ENCODE measurements at regions not wholly inside any gene's neighbourhood (a gene's known extent, or its start where the extent isn't known, plus 50 kb on each side); places are given as distances from the start of the nearest gene placed in this dataset.

DNA sequence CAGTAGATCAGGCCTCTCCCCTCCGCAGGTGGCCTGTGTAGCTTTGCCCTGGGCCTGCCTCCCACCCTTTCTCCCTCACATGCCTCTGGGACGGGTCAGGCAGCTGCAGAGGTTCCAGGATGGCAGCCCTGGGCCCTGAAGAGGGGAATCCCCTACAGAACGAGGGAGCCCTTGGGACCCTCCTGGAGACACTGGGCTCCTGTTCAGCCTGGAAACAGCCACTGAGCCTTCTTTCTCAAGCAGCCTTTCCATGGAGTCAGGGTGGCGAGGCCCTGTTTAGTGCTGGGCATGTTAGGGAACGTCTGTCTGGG is 720.9 kb downstream of the BRD1 start:
- TF ChIP-seq RFX5 (IDR thresholded peaks at IDR 0.05; ENCODE audit: low read depth, low read length) (no peak), USF2 (IDR thresholded peaks at IDR 0.05; ENCODE audit: low read depth, low read length) (no peak), RCOR1 (IDR thresholded peaks at IDR 0.05; ENCODE audit: insufficient replicate concordance, low read length) (no peak)
- Histone ChIP-seq H3K9me3 (ENCODE audit: control insufficient read depth, insufficient read depth, low read length) (peaks cover 57% of the 10 kb centered on the region), H3K56ac (ENCODE audit: extremely low read depth, insufficient read depth, low read length) (no peak overlapping the region), H3K4ac (ENCODE audit: low read depth, low read length) (no peak overlapping the region), H3K18ac (ENCODE audit: low read depth, low read length) (no peak overlapping the region), H3K79me1 (ENCODE audit: low read depth in 1 of 2, low read length in 2 of 2) (no peaks in the 10 kb centered on the region), H2BK120ac (ENCODE audit: low read depth, low read length) (no peak overlapping the region), H3K27me3 (ENCODE audit: control insufficient read depth, insufficient read depth, low read length) (no peaks in the 10 kb centered on the region), H4K20me1 (ENCODE audit: insufficient read depth, low read length) (no peaks in the 10 kb centered on the region), H3K4me3 (ENCODE audit: insufficient read depth, low read depth, low read length) (no peak overlapping the region), H3K9me1 (ENCODE audit: insufficient read depth, low read length) (no peaks in the 10 kb centered on the region), H2BK15ac (ENCODE audit: low read depth, low read length) (no peak overlapping the region), H4K5ac (ENCODE audit: low read depth, low read length) (no peak overlapping the region), H2BK5ac (ENCODE audit: low read depth, low read length, poor library complexity, severe bottlenecking) (no peak overlapping the region), H2AK9ac (replicated peaks; ENCODE audit: low read depth, low read length, poor library complexity) (no peak overlapping the region), H2AFZ (replicated peaks; ENCODE audit: low read length, poor library complexity) (no peak overlapping the region), H3K4me1 (ENCODE audit: control insufficient read depth, insufficient read depth, low read length) (no peaks in the 10 kb centered on the region), H3K27ac (ENCODE audit: insufficient read depth, low read length) (no peak overlapping the region), H3K14ac (replicated peaks; ENCODE audit: low read depth, low read length) (no peak overlapping the region), H4K91ac (ENCODE audit: insufficient read depth, low read depth, low read length) (no peak overlapping the region), H3K36me3 (ENCODE audit: control insufficient read depth, insufficient read depth, low read length) (no peaks in the 10 kb centered on the region), H2BK20ac (ENCODE audit: low read depth, low read length) (no peak overlapping the region), H3K4me2 (ENCODE audit: low read depth, low read length) (no peak overlapping the region), H4K8ac (ENCODE audit: low read depth in 2 of 2, low read length in 2 of 2) (no peak overlapping the region), H3K23ac (ENCODE audit: low read depth, low read length) (no peak overlapping the region), H2AK5ac (ENCODE audit: low read depth, low read length) (no peak overlapping the region), H3K9ac (ENCODE audit: low read depth, low read length) (no peak overlapping the region)
- ATAC-seq (ENCODE audit: low read depth): no peak
- no TSS peak for BruUV-seq (replicated peaks)
- whole genome bisulfite sequencing, 2 experiments (ENCODE audit: extremely low coverage in 2 of 2, insufficient read length in 1 of 2): no CpG with 5 or more reads among the region's 5 CpGs
- intact Hi-C loops (cut with micrococcal nuclease): no loop called here
- in situ Hi-C loops (cut with MboI; ENCODE audit: low sequenced_read_pairs): no loop called here
- ChIA-PET POLR2A (ENCODE audit: unreplicated experiment) (no interaction called here), CTCF (no interaction called here)
- dilution Hi-C loops (cut with HindIII; ENCODE audit: low sequenced_read_pairs, unreplicated experiment): no loop called here
- DNase-seq: no peak

All from IMR-90 (cell line).